H1 (cell line): ENCODE measurements at regions not wholly inside any gene's neighbourhood (a gene's known extent, or its start where the extent isn't known, plus 50 kb on each side); places are given as distances from the start of the nearest gene placed in this dataset.

Experiments
- FOSL1 ChIP-seq: IDR thresholded peaks from 2 replicates; pipeline ENCODE4 v1.6.1; 2011; ENCODE audit warnings: mild to moderate bottlenecking, low read depth, low read length, moderate library complexity; ENCODE audit not compliant: insufficient read depth
- JUN ChIP-seq: IDR thresholded peaks from 2 replicates; pipeline ENCODE4 v1.6.1; 2011; ENCODE audit warnings: low read depth, mild to moderate bottlenecking, improper control_type of control experiment, low read length
- POLR2A ChIP-seq, 2 experiments: IDR thresholded peaks; 1 replicate in 1 of 2; 2 replicates in 1 of 2; pipeline ENCODE4 v1.6.1; 2011; ENCODE audit warnings: low read depth in 2 of 2, low read length in 2 of 2, mild to moderate bottlenecking in 2 of 2; ENCODE audit errors: control extremely low read depth in 1 of 2
- TEAD4 ChIP-seq: IDR thresholded peaks from 2 replicates; pipeline ENCODE4 v1.6.1; 2012; ENCODE audit warnings: low read depth, low read length, inconsistent platforms, mixed read lengths
- ZNF274 ChIP-seq: IDR thresholded peaks from 2 replicates; pipeline ENCODE4 v1.7.0; 2012; ENCODE audit warnings: low read length, borderline replicate concordance; ENCODE audit errors: extremely low read depth
- TF ChIP-seq, protein P1 (sequence below): IDR thresholded peaks from 2 replicates; pipeline ENCODE4 v1.6.1; 2011; ENCODE audit warnings: low read length, improper control_type of control experiment
- TF ChIP-seq, protein P2 (sequence below): IDR thresholded peaks from 2 replicates; pipeline ENCODE4 v1.6.1; 2012; ENCODE audit warnings: inconsistent platforms

DNA sequence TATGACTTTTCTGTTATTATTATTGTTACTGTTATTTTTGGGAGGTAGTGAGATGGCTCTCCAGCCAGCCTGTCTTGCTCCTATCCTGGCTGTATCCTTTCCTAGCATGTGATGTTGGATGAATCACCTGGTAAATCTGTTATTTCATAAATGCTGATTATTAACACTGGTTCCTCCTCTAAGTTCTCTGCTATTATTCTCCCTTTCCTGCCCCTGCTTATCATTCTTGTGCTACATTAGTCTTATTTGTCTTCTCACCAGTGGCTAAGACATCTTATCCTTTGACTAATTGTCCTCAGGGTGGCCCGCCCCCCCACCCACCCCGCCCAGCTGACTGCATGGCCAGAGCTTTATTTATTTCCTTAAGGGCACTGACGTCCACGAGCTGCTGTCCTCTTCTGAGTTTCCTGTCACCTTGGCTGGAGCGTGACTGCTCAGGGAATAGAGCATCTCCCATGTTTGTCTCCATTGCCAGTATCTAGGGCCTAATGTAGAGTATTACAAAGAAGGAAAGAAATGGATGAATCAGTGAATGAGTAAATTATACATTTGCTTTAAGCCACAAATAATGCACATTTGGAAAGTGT lies 110.1 kb upstream of the KLF6 start (continued):
- TF ChIP-seq, protein P1, sequence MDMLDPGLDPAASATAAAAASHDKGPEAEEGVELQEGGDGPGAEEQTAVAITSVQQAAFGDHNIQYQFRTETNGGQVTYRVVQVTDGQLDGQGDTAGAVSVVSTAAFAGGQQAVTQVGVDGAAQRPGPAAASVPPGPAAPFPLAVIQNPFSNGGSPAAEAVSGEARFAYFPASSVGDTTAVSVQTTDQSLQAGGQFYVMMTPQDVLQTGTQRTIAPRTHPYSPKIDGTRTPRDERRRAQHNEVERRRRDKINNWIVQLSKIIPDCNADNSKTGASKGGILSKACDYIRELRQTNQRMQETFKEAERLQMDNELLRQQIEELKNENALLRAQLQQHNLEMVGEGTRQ = no peak
- TF ChIP-seq FOSL1 = no peak
- no peak for TF ChIP-seq ZNF274
- no peak for TF ChIP-seq TEAD4
- TF ChIP-seq, protein P2, sequence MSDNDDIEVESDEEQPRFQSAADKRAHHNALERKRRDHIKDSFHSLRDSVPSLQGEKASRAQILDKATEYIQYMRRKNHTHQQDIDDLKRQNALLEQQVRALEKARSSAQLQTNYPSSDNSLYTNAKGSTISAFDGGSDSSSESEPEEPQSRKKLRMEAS = no peak
- no peak for TF ChIP-seq JUN
- TF ChIP-seq POLR2A (IDR thresholded peaks at IDR 0.05; ENCODE audit: control extremely low read depth in 1 of 2, low read depth in 2 of 2, low read length in 2 of 2) = no peak
